Upper lobe of left lung (tissue), 4 donors: ENCODE measurements at regions not wholly inside any gene's neighbourhood (a gene's known extent, or its start where the extent isn't known, plus 50 kb on each side); places are given as distances from the start of the nearest gene placed in this dataset.

ENCODE experiments used
- CTCF ChIP-seq, 6 experiments: fragments of 450-650 bp in 4 of 6; fragments of 200-600 bp in 2 of 6; sonication (generic) in 2 of 6; IDR thresholded peaks; one replicate each; pipeline ENCODE4 v1.5.1; 2016 to 2019; ENCODE audit warnings: antibody characterized with exemption in 6 of 6
- EP300 ChIP-seq, 4 donors: sonication (generic); formaldehyde crosslinking; IDR thresholded peaks; one replicate each; pipeline ENCODE4 v1.5.1; 2017; ENCODE audit warnings: antibody characterized with exemption in 4 of 4, control low read depth in 2 of 4
- POLR2A ChIP-seq, 4 donors: fragments of 450-650 bp; IDR thresholded peaks; one replicate each; pipeline ENCODE4 v1.5.1; 2016 to 2017; ENCODE audit warnings: antibody characterized with exemption in 4 of 4, mild to moderate bottlenecking in 2 of 4

GRCh38 chr5:113735751-113736150, 222.3 kb downstream of the YTHDC2 start:
- TF ChIP-seq EP300 (IDR thresholded peaks at IDR 0.05) (no peak), POLR2A (IDR thresholded peaks at IDR 0.05) (no peak), CTCF (IDR thresholded peaks at IDR 0.05) (no peak)
